HG02981 (cell line): ENCODE measurements at regions not wholly inside any gene's neighbourhood (a gene's known extent, or its start where the extent isn't known, plus 50 kb on each side); places are given as distances from the start of the nearest gene placed in this dataset.

Experiments used
- ATAC-seq: cut with Tn5 transposase; IDR thresholded peaks from one replicate; pipeline ENCODE4 v1.9.1; 2021; ENCODE audit warnings: mild to moderate bottlenecking, moderate library complexity; ENCODE audit not compliant: unreplicated experiment

GRCh38 chr4:151994429-151994828 lies 233.6 kb upstream of the GATB start:
- ATAC-seq = no peak

GRCh38 chr4:151993521-151993920 lies 232.7 kb upstream of the GATB start:
- ATAC-seq = no peak

- ATAC-seq = no peak
These were observed 231.7 kb upstream of the GATB start for GRCh38 chr4:151992332-151993154.

GRCh38 chr4:151991884-151992167 lies 231.0 kb upstream of the GATB start:
- no peak for ATAC-seq

GRCh38 chr4:151991001-151991883 lies 230.4 kb upstream of the GATB start:
- no peak for ATAC-seq

DNA sequence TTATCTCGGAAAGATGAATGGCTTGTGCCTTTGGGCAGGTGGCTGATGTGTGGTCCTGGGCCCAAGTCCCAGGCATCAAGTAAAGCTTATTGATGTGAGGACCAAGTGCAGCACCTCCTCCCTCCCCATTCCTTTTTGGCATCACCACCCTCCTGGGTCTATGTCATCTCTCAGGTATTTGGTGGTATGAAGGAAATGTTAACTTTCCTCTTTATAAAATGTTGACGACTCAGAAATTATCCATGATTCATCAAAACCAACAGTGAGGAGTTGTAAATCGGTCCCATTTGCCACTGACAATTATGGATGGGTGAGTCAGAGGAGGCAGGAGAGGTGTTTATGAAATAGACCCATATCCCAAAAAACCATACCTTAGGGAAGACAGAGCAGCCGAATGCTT lies 229.4 kb upstream of the GATB start:
- ATAC-seq = no peak

DNA sequence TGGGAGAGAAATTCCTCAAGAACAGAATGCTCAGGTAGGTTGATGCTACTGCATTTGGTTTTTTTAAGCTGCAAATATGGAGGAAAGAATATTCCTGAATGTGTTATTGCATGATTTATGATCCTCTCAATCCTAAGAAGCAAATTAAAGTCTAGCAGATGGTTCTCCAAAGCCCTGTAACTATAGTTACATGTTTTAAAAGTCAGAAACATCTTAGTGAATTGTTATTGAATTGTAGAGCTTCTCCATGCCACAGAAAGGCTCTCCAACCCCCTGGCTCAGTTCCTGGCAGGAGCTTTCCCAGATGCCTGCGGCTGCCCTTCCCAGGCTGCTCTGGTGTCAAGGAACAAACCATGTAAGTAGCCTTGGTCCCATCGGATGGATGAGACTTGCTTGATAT lies 227.8 kb upstream of the GATB start:
- ATAC-seq = no peak

- ATAC-seq = no peak
These were observed 226.8 kb upstream of the GATB start for GRCh38 chr4:151987606-151988005.

DNA sequence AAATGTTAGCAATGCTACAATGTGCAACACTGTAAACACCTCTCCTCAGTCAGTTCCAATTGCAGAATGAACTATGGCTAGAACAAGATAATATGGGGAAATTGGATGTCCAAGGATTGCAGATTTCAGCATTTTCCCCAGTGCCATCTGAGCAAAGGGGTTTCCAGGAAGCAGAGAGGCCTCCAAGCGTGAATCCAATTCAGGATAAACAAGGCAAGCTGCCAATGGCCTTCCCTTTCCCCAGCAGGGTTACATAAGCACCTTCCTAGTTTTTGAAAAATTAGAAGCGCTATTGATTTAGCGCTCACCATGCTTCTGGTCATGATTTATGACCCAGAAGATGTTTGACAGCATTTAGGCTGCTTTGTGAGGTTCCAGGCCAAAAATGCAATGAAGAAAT lies 223.0 kb upstream of the GATB start:
- ATAC-seq = no peak

GRCh38 chr4:151979819-151980218 lies 219.0 kb upstream of the GATB start:
- ATAC-seq = no peak

GRCh38 chr4:151968643-151969042 lies 207.8 kb upstream of the GATB start:
- no peak for ATAC-seq

- ATAC-seq = no peak
These were observed 206.3 kb upstream of the GATB start for GRCh38 chr4:151967074-151967473.

- no peak for ATAC-seq
These were observed 201.5 kb upstream of the GATB start for GRCh38 chr4:151962138-151962823.

DNA sequence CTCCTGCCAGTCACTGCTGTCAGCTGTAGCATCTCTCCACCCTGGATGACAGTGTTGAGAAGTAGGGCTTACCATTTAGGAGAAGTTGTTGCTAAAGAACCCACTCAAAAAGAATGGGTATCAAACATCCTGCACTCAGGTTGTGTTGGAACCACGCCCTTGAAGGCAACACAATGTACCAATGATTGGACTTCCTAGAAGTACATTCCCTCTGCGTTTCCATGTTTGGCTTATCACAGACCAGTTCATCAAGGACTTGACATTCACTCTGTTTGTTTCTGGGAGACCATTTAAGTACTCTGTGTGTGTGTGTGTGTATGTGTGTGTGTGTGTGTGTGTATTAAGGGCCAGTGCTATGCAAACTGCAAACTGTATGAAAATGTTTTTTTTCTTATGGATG lies 200.6 kb upstream of the GATB start:
- ATAC-seq = no peak

GRCh38 chr4:151960449-151961230 lies 199.8 kb upstream of the GATB start:
- ATAC-seq = no peak

DNA sequence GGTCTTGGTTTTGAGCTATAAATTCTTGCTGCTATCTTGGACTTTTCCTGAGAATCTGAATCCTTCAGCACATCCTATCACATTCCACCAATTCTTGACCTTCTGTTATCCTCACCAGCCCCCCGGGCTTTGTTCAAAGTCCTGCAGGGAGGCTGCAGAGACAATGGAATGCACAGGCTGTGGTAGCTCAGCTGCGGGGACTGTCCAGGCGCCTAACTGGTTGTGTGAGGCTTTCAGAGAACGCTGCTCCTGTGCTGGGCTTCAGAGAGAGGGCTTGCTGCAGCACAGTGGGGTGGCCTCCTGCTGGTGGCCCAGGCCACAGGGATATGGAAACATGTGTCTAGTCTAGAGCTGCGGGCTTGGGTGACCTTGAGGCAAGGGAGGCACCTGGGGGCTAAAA lies 196.3 kb upstream of the GATB start:
- no peak for ATAC-seq

DNA sequence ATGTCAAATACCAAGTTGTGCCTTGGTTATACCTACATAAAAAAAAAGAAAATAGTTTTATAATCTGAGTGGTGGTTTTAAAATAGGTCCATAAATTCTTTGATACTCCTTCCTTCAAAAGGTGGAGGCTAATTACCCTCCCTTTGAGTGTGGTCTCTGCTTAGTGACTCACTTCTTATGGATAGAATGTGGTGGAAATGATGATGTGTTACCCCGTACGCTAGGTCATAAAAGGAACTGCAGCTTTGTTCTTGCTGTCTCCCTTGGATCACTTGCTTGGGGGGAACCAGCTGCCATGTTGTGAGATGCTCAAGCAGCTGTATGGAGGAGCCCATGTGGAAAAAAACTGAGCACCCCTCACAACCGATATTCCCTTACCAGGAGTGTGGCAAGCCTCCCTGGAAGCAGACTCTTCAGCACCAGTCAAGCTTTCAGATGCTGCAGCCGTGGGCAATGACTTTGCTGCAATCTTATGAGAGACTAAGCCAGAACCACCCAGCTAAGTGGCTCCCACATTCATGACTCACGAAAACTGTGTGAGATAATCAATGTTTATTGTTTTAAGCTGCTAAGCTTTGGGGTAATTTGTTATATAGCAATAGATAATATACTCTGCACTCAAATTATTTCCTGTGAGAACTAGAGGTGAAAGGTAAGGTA lies 195.0 kb upstream of the GATB start:
- no peak for ATAC-seq

GRCh38 chr4:151953795-151954372 lies 193.1 kb upstream of the GATB start:
- ATAC-seq = no peak

GRCh38 chr4:151953312-151953711 lies 192.5 kb upstream of the GATB start:
- ATAC-seq = no peak

DNA sequence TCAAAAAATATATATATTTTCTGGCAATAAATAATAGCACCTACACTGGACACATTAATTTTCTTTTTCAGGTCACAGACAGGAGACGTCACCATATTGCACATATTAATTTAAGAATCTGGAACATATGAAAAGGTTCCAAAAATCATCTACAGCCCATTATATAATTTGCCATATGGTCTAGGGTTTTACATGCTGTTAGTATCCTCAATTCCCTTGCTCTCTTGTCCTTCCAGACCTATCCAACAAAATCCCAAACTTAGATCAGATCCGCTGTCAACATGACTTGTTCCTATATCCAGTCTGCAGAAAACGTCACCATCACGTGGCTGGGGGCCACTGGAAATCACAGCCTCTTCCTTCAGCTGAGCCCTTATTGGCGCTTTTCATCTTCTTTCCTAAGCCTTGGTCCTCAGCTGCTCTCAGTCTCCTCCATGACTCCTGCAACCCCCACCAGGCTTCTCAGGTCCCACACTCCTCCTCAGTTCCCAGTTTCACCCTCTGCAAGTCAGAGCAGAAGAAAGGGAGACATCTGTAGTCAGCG lies 192.0 kb upstream of the GATB start:
- ATAC-seq = no peak
